ENCODE measurements at regions not wholly inside any gene's neighbourhood (a gene's known extent, or its start where the extent isn't known, plus 50 kb on each side); places are given as distances from the start of the nearest gene placed in this dataset.

GRCh38 chr6:167551628-167552257 is 226.9 kb downstream of the TTLL2 start:
- Histone ChIP-seq H3K9me3 (ENCODE audit: insufficient read depth, low read depth, low read length) (peaks cover 4% of the 10 kb centered on the region; the same call in 1 of the 2 replicates), H3K36me3 (ENCODE audit: insufficient read depth, low read length) (no peaks in the 10 kb centered on the region), H3K9ac (ENCODE audit: low read depth, low read length) (no peak overlapping the region), H3K4me1 (ENCODE audit: insufficient read depth, low read length) (no peaks in the 10 kb centered on the region), H3K4me3 (ENCODE audit: low read length) (no peak overlapping the region), H3K27ac (ENCODE audit: low read depth, low read length) (no peak overlapping the region), H3K27me3 (ENCODE audit: insufficient read depth, low read length) (no peaks in the 10 kb centered on the region)
- WGBS: 91% methylated on average over 26 of the region's 26 CpGs

- no peak overlapping the region for H3K27ac ChIP-seq (ENCODE audit: low read depth, low read length)
- no peaks in the 10 kb centered on the region for H3K27me3 ChIP-seq (ENCODE audit: insufficient read depth, low read length)
- no peak overlapping the region for H3K4me3 ChIP-seq (ENCODE audit: low read length)
- no peaks in the 10 kb centered on the region for H3K4me1 ChIP-seq (ENCODE audit: insufficient read depth, low read length)
- peaks cover 4% of the 10 kb centered on the region; the same call in 1 of the 2 replicates for H3K9me3 ChIP-seq (ENCODE audit: insufficient read depth, low read depth, low read length)
- no peaks in the 10 kb centered on the region for H3K36me3 ChIP-seq (ENCODE audit: insufficient read depth, low read length)
- WGBS: 89% methylated on average over 15 of the region's 15 CpGs
- no peak overlapping the region for H3K9ac ChIP-seq (ENCODE audit: low read depth, low read length)
Measured at GRCh38 chr6:167552258-167552630, 227.4 kb downstream of the TTLL2 start.

GRCh38 chr6:167552961-167553735 is 228.3 kb downstream of the TTLL2 start:
- H3K9me3 ChIP-seq (ENCODE audit: insufficient read depth, low read depth, low read length): peaks cover 4% of the 10 kb centered on the region; the same call in 1 of the 2 replicates
- no peaks in the 10 kb centered on the region for H3K27me3 ChIP-seq (ENCODE audit: insufficient read depth, low read length)
- no peak overlapping the region for H3K9ac ChIP-seq (ENCODE audit: low read depth, low read length)
- no peaks in the 10 kb centered on the region for H3K36me3 ChIP-seq (ENCODE audit: insufficient read depth, low read length)
- H3K4me3 ChIP-seq (ENCODE audit: low read length): no peak overlapping the region
- H3K4me1 ChIP-seq (ENCODE audit: insufficient read depth, low read length): no peaks in the 10 kb centered on the region
- WGBS: 85% methylated on average over 19 of the region's 19 CpGs
- H3K27ac ChIP-seq (ENCODE audit: low read depth, low read length): no peak overlapping the region

GRCh38 chr6:167553736-167554119 is 228.8 kb downstream of the TTLL2 start:
- no peak overlapping the region for H3K9ac ChIP-seq (ENCODE audit: low read depth, low read length)
- peaks cover 3% of the 10 kb centered on the region; the same call in 1 of the 2 replicates for H3K4me1 ChIP-seq (ENCODE audit: insufficient read depth, low read length)
- H3K4me3 ChIP-seq (ENCODE audit: low read length): no peak overlapping the region
- peaks cover 4% of the 10 kb centered on the region; the same call in 1 of the 2 replicates for H3K9me3 ChIP-seq (ENCODE audit: insufficient read depth, low read depth, low read length)
- no peaks in the 10 kb centered on the region for H3K36me3 ChIP-seq (ENCODE audit: insufficient read depth, low read length)
- H3K27ac ChIP-seq (ENCODE audit: low read depth, low read length): no peak overlapping the region
- H3K27me3 ChIP-seq (ENCODE audit: insufficient read depth, low read length): no peaks in the 10 kb centered on the region
- WGBS: 90% methylated on average over 9 of the region's 9 CpGs

- H3K9ac ChIP-seq (ENCODE audit: low read depth, low read length): no peak overlapping the region
- WGBS: 94% methylated on average over 11 of the region's 11 CpGs
- H3K27ac ChIP-seq (ENCODE audit: low read depth, low read length): no peak overlapping the region
- H3K4me1 ChIP-seq (ENCODE audit: insufficient read depth, low read length): peaks cover 3% of the 10 kb centered on the region; the same call in 1 of the 2 replicates
- peaks cover 4% of the 10 kb centered on the region; the same call in 1 of the 2 replicates for H3K9me3 ChIP-seq (ENCODE audit: insufficient read depth, low read depth, low read length)
- no peaks in the 10 kb centered on the region for H3K36me3 ChIP-seq (ENCODE audit: insufficient read depth, low read length)
- no peak overlapping the region for H3K4me3 ChIP-seq (ENCODE audit: low read length)
- H3K27me3 ChIP-seq (ENCODE audit: insufficient read depth, low read length): no peaks in the 10 kb centered on the region
Measured at GRCh38 chr6:167554854-167555253, 230.0 kb downstream of the TTLL2 start.

GRCh38 chr6:167555836-167556235 is 230.9 kb downstream of the TTLL2 start:
- Histone ChIP-seq H3K4me3 (ENCODE audit: low read length) (no peak overlapping the region), H3K36me3 (ENCODE audit: insufficient read depth, low read length) (no peaks in the 10 kb centered on the region), H3K4me1 (ENCODE audit: insufficient read depth, low read length) (peaks cover 3% of the 10 kb centered on the region; the same call in 1 of the 2 replicates), H3K9ac (ENCODE audit: low read depth, low read length) (no peak overlapping the region), H3K9me3 (ENCODE audit: insufficient read depth, low read depth, low read length) (peaks cover 4% of the 10 kb centered on the region; the same call in 1 of the 2 replicates), H3K27me3 (ENCODE audit: insufficient read depth, low read length) (no peaks in the 10 kb centered on the region), H3K27ac (ENCODE audit: low read depth, low read length) (no peak overlapping the region)

- Histone ChIP-seq H3K4me1 (ENCODE audit: insufficient read depth, low read length) (peaks cover 3% of the 10 kb centered on the region; the same call in 1 of the 2 replicates), H3K27me3 (ENCODE audit: insufficient read depth, low read length) (no peaks in the 10 kb centered on the region), H3K4me3 (ENCODE audit: low read length) (no peak overlapping the region), H3K9me3 (ENCODE audit: insufficient read depth, low read depth, low read length) (peaks cover 4% of the 10 kb centered on the region; the same call in 1 of the 2 replicates), H3K36me3 (ENCODE audit: insufficient read depth, low read length) (no peaks in the 10 kb centered on the region), H3K27ac (ENCODE audit: low read depth, low read length) (no peak overlapping the region), H3K9ac (ENCODE audit: low read depth, low read length) (no peak overlapping the region)
- 91% methylated on average over 5 of the region's 5 CpGs for WGBS
Measured at GRCh38 chr6:167557675-167558074, 232.8 kb downstream of the TTLL2 start.

GRCh38 chr6:167558246-167559177 is 233.6 kb downstream of the TTLL2 start:
- WGBS: 90% methylated on average over 14 of the region's 14 CpGs
- no peaks in the 10 kb centered on the region for H3K36me3 ChIP-seq (ENCODE audit: insufficient read depth, low read length)
- H3K27ac ChIP-seq (ENCODE audit: low read depth, low read length): no peak overlapping the region
- H3K9me3 ChIP-seq (ENCODE audit: insufficient read depth, low read depth, low read length): peaks cover 4% of the 10 kb centered on the region; the same call in 1 of the 2 replicates
- H3K4me3 ChIP-seq (ENCODE audit: low read length): no peak overlapping the region
- H3K9ac ChIP-seq (ENCODE audit: low read depth, low read length): no peak overlapping the region
- peaks cover 3% of the 10 kb centered on the region; the same call in 1 of the 2 replicates for H3K4me1 ChIP-seq (ENCODE audit: insufficient read depth, low read length)
- no peaks in the 10 kb centered on the region for H3K27me3 ChIP-seq (ENCODE audit: insufficient read depth, low read length)

GRCh38 chr6:167559675-167560479 is 235.0 kb downstream of the TTLL2 start:
- Histone ChIP-seq H3K9ac (ENCODE audit: low read depth, low read length) (no peak overlapping the region), H3K36me3 (ENCODE audit: insufficient read depth, low read length) (no peaks in the 10 kb centered on the region), H3K27me3 (ENCODE audit: insufficient read depth, low read length) (no peaks in the 10 kb centered on the region), H3K27ac (ENCODE audit: low read depth, low read length) (no peak overlapping the region), H3K9me3 (ENCODE audit: insufficient read depth, low read depth, low read length) (peaks cover 4% of the 10 kb centered on the region; the same call in 1 of the 2 replicates), H3K4me3 (ENCODE audit: low read length) (no peak overlapping the region), H3K4me1 (ENCODE audit: insufficient read depth, low read length) (peaks cover 3% of the 10 kb centered on the region; the same call in 1 of the 2 replicates)
- WGBS: 86% methylated on average over 15 of the region's 15 CpGs
